GM19463 (cell line): ENCODE measurements at regions not wholly inside any gene's neighbourhood (a gene's known extent, or its start where the extent isn't known, plus 50 kb on each side); places are given as distances from the start of the nearest gene placed in this dataset.
"Not testable (repeated sequence)": the region's sequence is repeated elsewhere in the genome, so short reads cannot be mapped to it uniquely, and the experiment has no call there.

Experiments used
- ATAC-seq: cut with Tn5 transposase; IDR thresholded peaks from one replicate; pipeline ENCODE4 v1.9.1; 2021; ENCODE audit warnings: mild to moderate bottlenecking, moderate library complexity; ENCODE audit not compliant: unreplicated experiment

GRCh38 chr16:79988089-79988488 lies 387.6 kb upstream of the MAF start:
- no peak for ATAC-seq

GRCh38 chr16:79986352-79986751 lies 385.8 kb upstream of the MAF start:
- ATAC-seq, result no peak

- ATAC-seq, result no peak
Observed at GRCh38 chr16:79985606-79986005, 385.1 kb upstream of the MAF start.

- ATAC-seq, result not testable (repeated sequence)
Observed at GRCh38 chr16:79984149-79984548, 383.6 kb upstream of the MAF start.

- no peak for ATAC-seq
Observed at GRCh38 chr16:79982862-79983261, 382.3 kb upstream of the MAF start.

GRCh38 chr16:79982361-79982760 lies 381.8 kb upstream of the MAF start:
- ATAC-seq, result no peak

- ATAC-seq, result no peak
Observed at GRCh38 chr16:79981814-79982213, 381.3 kb upstream of the MAF start.

- no peak for ATAC-seq
Observed at GRCh38 chr16:79980650-79981521, 380.3 kb upstream of the MAF start.

- ATAC-seq, result no peak
Observed at GRCh38 chr16:79977940-79978836, 377.7 kb upstream of the MAF start.

GRCh38 chr16:79973320-79973719 lies 372.8 kb upstream of the MAF start:
- no peak for ATAC-seq

GRCh38 chr16:79972053-79972704 lies 371.6 kb upstream of the MAF start:
- ATAC-seq, result no peak

- no peak for ATAC-seq
Observed at GRCh38 chr16:79971237-79971572, 370.7 kb upstream of the MAF start.

GRCh38 chr16:79970551-79971236 lies 370.2 kb upstream of the MAF start:
- no peak for ATAC-seq

- ATAC-seq, result no peak
Observed at GRCh38 chr16:79970087-79970486, 369.6 kb upstream of the MAF start.

GRCh38 chr16:79969458-79969857 lies 368.9 kb upstream of the MAF start:
- no peak for ATAC-seq

GRCh38 chr16:79966226-79966625 lies 365.7 kb upstream of the MAF start:
- ATAC-seq, result no peak

GRCh38 chr16:79965718-79966117 lies 365.2 kb upstream of the MAF start:
- no peak for ATAC-seq

- ATAC-seq, result no peak
Observed at GRCh38 chr16:79964104-79964503, 363.6 kb upstream of the MAF start.

- no peak for ATAC-seq
Observed at GRCh38 chr16:79962962-79963361, 362.4 kb upstream of the MAF start.

- no peak for ATAC-seq
Observed at GRCh38 chr16:79959226-79959625, 358.7 kb upstream of the MAF start.
